PC-9 (cell line): ENCODE measurements at regions not wholly inside any gene's neighbourhood (a gene's known extent, or its start where the extent isn't known, plus 50 kb on each side); places are given as distances from the start of the nearest gene placed in this dataset.

ENCODE experiments used
- CTCF ChIP-seq: fragments of 200-600 bp; sonication (generic); conservative IDR thresholded peaks from 2 replicates; pipeline ENCODE4 v1.6.1; 2017; ENCODE audit warnings: mixed run types, antibody characterized with exemption, mild to moderate bottlenecking, moderate library complexity
- EZH2 ChIP-seq: fragments of 200-600 bp; sonication (generic); IDR thresholded peaks from 2 replicates; pipeline ENCODE4 v1.8.0; 2017; ENCODE audit warnings: antibody characterized with exemption, low read depth

GRCh38 chr4:106454581-106454980 is 86.0 kb upstream of the GIMD1 start:
- no peak for TF ChIP-seq CTCF
- TF ChIP-seq EZH2 = no peak
